ENCODE measurements at regions not wholly inside any gene's neighbourhood (a gene's known extent, or its start where the extent isn't known, plus 50 kb on each side); places are given as distances from the start of the nearest gene placed in this dataset.

GRCh38 chr1:201589186-201589585 lies 50.3 kb downstream of the NAV1 start:
- no peak for DNase-seq (ENCODE audit: low read depth in 3 of 3, low spot score in 1 of 3)

- no peak for DNase-seq (ENCODE audit: low read depth in 3 of 3, low spot score in 1 of 3)
Measured at GRCh38 chr1:201590474-201590873, 51.5 kb downstream of the NAV1 start.

GRCh38 chr1:201591348-201591747 lies 52.4 kb downstream of the NAV1 start:
- DNase-seq (ENCODE audit: low read depth in 3 of 3, low spot score in 1 of 3): no peak

- DNase-seq (ENCODE audit: low read depth in 3 of 3, low spot score in 1 of 3): no peak
Measured at GRCh38 chr1:201591981-201592380, 53.1 kb downstream of the NAV1 start.

- DNase-seq (ENCODE audit: low read depth in 3 of 3, low spot score in 1 of 3): no peak
Measured at GRCh38 chr1:201593200-201593921, 54.4 kb downstream of the NAV1 start.

GRCh38 chr1:201594575-201595245 lies 55.8 kb downstream of the NAV1 start:
- no peak for DNase-seq (ENCODE audit: low read depth in 3 of 3, low spot score in 1 of 3)

- DNase-seq (ENCODE audit: low read depth in 3 of 3, low spot score in 1 of 3): no peak
Measured at GRCh38 chr1:201595381-201595780, 56.5 kb downstream of the NAV1 start.

- no peak for DNase-seq (ENCODE audit: low read depth in 3 of 3, low spot score in 1 of 3)
Measured at GRCh38 chr1:201596101-201596868, 57.4 kb downstream of the NAV1 start.

GRCh38 chr1:201597551-201598230 lies 58.8 kb downstream of the NAV1 start:
- DNase-seq (ENCODE audit: low read depth in 3 of 3, low spot score in 1 of 3): no peak

- no peak for DNase-seq (ENCODE audit: low read depth in 3 of 3, low spot score in 1 of 3)
Measured at GRCh38 chr1:201598396-201598795, 59.5 kb downstream of the NAV1 start.

- DNase-seq (ENCODE audit: low read depth in 3 of 3, low spot score in 1 of 3): no peak
Measured at GRCh38 chr1:201598973-201599372, 60.0 kb downstream of the NAV1 start.

- no peak for DNase-seq (ENCODE audit: low read depth in 3 of 3, low spot score in 1 of 3)
Measured at GRCh38 chr1:201599548-201599947, 60.6 kb downstream of the NAV1 start.

GRCh38 chr1:201602413-201603265 lies 63.7 kb downstream of the NAV1 start:
- no peak for DNase-seq (ENCODE audit: low read depth in 3 of 3, low spot score in 1 of 3)

GRCh38 chr1:201603613-201604232 lies 64.8 kb downstream of the NAV1 start:
- DNase-seq (ENCODE audit: low read depth in 3 of 3, low spot score in 1 of 3): no peak

- DNase-seq (ENCODE audit: low read depth in 3 of 3, low spot score in 1 of 3): no peak
Measured at GRCh38 chr1:201605385-201606010, 66.6 kb downstream of the NAV1 start.

GRCh38 chr1:201606096-201606495 lies 67.2 kb downstream of the NAV1 start:
- no peak for DNase-seq (ENCODE audit: low read depth in 3 of 3, low spot score in 1 of 3)

- DNase-seq (ENCODE audit: low read depth in 3 of 3, low spot score in 1 of 3): no peak
Measured at GRCh38 chr1:201606623-201607022, 67.7 kb downstream of the NAV1 start.

- DNase-seq (ENCODE audit: low read depth in 3 of 3, low spot score in 1 of 3): no peak
Measured at GRCh38 chr1:201608635-201609395, 69.9 kb downstream of the NAV1 start.
